HCT116 (cell line): ENCODE measurements at regions not wholly inside any gene's neighbourhood (a gene's known extent, or its start where the extent isn't known, plus 50 kb on each side); places are given as distances from the start of the nearest gene placed in this dataset.

ENCODE experiments used
- EZH2 ChIP-seq: fragments of 200-600 bp; sonication (generic); IDR thresholded peaks from 2 replicates; pipeline ENCODE4 v1.6.1; 2017; ENCODE audit warnings: antibody characterized with exemption, mixed run types
- MAX ChIP-seq: IDR thresholded peaks from 2 replicates; pipeline ENCODE4 v1.6.1; 2012
- POLR2A ChIP-seq: IDR thresholded peaks from 2 replicates; pipeline ENCODE4 v1.7.0; 2011; ENCODE audit warnings: borderline replicate concordance; ENCODE audit not compliant: insufficient read depth, insufficient read length; ENCODE audit errors: extremely low read depth
- POLR2AphosphoS5 ChIP-seq: IDR thresholded peaks from 2 replicates; pipeline ENCODE4 v1.6.1; 2011; ENCODE audit warnings: mild to moderate bottlenecking, low read depth, low read length, moderate library complexity
- RAD21 ChIP-seq: IDR thresholded peaks from 2 replicates; pipeline ENCODE4 v1.6.1; 2012; ENCODE audit warnings: low read depth, mild to moderate bottlenecking
- ZFX ChIP-seq: fragments of 450-650 bp; IDR thresholded peaks from 2 replicates; pipeline ENCODE4 v1.6.1; 2017
- TF ChIP-seq, protein P1 (sequence below), 3 experiments: fragments of 200-600 bp in 1 of 3; sonication (generic) in 1 of 3; IDR thresholded peaks in 2 of 3; conservative IDR thresholded peaks in 1 of 3; 2 replicates each; pipeline ENCODE4 v1.5.1; 2012 to 2017; ENCODE audit warnings: low read depth in 2 of 3, low read length in 2 of 3, antibody characterized with exemption in 1 of 3, borderline replicate concordance in 1 of 3, control low read depth in 1 of 3, mild to moderate bottlenecking in 1 of 3, mixed read lengths in 1 of 3, mixed run types in 1 of 3, moderate library complexity in 1 of 3; ENCODE audit not compliant: insufficient read depth in 1 of 3
- TF ChIP-seq, protein P2 (sequence below): IDR thresholded peaks from 2 replicates; pipeline ENCODE4 v1.6.1; 2012; ENCODE audit warnings: low read depth

DNA sequence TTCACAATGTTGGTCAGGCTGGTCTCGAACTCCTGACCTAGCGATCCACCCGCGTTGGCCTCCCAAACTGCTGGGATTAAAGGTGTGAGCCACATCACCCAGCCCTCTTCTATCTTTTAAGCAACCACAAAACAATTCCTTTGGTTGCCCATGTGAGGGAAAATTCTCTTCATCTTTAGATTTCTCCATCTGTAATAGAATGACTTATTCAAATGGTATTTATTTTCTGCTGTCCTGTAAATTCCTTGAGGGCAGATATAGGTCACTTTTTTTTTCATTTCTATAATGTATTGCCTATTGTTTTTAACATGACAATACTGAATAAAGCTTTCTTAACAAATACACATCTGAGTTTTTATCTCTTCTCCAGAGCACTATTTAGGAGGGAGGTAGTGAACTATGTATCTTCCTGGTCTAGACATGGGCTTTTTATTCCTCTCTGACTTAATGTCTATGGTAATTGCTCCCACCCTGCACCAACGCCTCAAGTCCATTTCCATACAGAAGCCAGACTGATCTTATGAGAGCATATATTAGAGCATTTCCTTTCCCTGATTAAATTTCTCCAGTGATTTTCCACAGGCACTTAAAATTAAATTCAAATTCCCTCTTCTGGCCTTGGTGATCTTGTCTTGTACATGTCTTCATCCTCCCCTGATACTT, 595.6 kb downstream of the CAAP1 start:
- TF ChIP-seq, protein P1, sequence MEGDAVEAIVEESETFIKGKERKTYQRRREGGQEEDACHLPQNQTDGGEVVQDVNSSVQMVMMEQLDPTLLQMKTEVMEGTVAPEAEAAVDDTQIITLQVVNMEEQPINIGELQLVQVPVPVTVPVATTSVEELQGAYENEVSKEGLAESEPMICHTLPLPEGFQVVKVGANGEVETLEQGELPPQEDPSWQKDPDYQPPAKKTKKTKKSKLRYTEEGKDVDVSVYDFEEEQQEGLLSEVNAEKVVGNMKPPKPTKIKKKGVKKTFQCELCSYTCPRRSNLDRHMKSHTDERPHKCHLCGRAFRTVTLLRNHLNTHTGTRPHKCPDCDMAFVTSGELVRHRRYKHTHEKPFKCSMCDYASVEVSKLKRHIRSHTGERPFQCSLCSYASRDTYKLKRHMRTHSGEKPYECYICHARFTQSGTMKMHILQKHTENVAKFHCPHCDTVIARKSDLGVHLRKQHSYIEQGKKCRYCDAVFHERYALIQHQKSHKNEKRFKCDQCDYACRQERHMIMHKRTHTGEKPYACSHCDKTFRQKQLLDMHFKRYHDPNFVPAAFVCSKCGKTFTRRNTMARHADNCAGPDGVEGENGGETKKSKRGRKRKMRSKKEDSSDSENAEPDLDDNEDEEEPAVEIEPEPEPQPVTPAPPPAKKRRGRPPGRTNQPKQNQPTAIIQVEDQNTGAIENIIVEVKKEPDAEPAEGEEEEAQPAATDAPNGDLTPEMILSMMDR (IDR thresholded peaks at IDR 0.05 in 2 of 3, conservative IDR thresholded peaks at IDR 0.05 in 1 of 3; ENCODE audit: borderline replicate concordance in 1 of 3, insufficient read depth in 1 of 3, low read depth in 2 of 3, low read length in 2 of 3), result no peak
- TF ChIP-seq, protein P2, sequence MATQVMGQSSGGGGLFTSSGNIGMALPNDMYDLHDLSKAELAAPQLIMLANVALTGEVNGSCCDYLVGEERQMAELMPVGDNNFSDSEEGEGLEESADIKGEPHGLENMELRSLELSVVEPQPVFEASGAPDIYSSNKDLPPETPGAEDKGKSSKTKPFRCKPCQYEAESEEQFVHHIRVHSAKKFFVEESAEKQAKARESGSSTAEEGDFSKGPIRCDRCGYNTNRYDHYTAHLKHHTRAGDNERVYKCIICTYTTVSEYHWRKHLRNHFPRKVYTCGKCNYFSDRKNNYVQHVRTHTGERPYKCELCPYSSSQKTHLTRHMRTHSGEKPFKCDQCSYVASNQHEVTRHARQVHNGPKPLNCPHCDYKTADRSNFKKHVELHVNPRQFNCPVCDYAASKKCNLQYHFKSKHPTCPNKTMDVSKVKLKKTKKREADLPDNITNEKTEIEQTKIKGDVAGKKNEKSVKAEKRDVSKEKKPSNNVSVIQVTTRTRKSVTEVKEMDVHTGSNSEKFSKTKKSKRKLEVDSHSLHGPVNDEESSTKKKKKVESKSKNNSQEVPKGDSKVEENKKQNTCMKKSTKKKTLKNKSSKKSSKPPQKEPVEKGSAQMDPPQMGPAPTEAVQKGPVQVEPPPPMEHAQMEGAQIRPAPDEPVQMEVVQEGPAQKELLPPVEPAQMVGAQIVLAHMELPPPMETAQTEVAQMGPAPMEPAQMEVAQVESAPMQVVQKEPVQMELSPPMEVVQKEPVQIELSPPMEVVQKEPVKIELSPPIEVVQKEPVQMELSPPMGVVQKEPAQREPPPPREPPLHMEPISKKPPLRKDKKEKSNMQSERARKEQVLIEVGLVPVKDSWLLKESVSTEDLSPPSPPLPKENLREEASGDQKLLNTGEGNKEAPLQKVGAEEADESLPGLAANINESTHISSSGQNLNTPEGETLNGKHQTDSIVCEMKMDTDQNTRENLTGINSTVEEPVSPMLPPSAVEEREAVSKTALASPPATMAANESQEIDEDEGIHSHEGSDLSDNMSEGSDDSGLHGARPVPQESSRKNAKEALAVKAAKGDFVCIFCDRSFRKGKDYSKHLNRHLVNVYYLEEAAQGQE, result no peak
- TF ChIP-seq POLR2A (no peak), RAD21 (no peak), POLR2AphosphoS5 (no peak), EZH2 (no peak), MAX (no peak), ZFX (no peak)
